Gastrocnemius medialis (tissue), 4 donors: ENCODE measurements at regions not wholly inside any gene's neighbourhood (a gene's known extent, or its start where the extent isn't known, plus 50 kb on each side); places are given as distances from the start of the nearest gene placed in this dataset.

Experiments
- POLR2A ChIP-seq, 2 donors: fragments of 450-650 bp; IDR thresholded peaks; one replicate each; pipeline ENCODE4 v1.6.1; 2017; ENCODE audit warnings: antibody characterized with exemption in 2 of 2, mild to moderate bottlenecking in 2 of 2, moderate library complexity in 2 of 2
- TF ChIP-seq, protein P1 (sequence below), 5 experiments: fragments of 450-650 bp in 3 of 5; fragments of 200-600 bp in 2 of 5; sonication (generic) in 2 of 5; IDR thresholded peaks in 4 of 5; conservative IDR thresholded peaks in 1 of 5; 1 replicate in 4 of 5; 2 replicates in 1 of 5; pipeline ENCODE4 v1.5.1; 2016 to 2019; ENCODE audit warnings: antibody characterized with exemption in 5 of 5, mild to moderate bottlenecking in 3 of 5, moderate library complexity in 3 of 5

DNA sequence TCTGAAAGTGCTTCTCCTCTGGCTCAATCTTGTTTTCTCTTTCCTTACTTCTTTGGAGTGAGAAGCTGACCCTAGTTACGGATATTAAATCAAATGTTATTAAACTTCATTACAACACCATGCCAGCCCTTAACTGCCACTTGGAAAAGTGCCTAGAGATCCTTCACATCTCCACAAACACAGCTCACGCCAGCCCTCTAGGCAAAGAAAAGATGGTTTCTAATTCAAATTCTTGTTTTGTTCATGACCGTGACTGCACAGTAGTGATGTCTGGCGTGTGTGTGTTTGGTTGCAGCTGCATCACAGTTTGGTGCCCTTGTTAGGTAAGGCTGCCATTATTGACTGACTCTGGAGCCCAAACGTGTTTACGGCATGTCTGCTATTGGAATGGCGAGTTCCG lies 113.0 kb downstream of the BEGAIN start:
- TF ChIP-seq, protein P1, sequence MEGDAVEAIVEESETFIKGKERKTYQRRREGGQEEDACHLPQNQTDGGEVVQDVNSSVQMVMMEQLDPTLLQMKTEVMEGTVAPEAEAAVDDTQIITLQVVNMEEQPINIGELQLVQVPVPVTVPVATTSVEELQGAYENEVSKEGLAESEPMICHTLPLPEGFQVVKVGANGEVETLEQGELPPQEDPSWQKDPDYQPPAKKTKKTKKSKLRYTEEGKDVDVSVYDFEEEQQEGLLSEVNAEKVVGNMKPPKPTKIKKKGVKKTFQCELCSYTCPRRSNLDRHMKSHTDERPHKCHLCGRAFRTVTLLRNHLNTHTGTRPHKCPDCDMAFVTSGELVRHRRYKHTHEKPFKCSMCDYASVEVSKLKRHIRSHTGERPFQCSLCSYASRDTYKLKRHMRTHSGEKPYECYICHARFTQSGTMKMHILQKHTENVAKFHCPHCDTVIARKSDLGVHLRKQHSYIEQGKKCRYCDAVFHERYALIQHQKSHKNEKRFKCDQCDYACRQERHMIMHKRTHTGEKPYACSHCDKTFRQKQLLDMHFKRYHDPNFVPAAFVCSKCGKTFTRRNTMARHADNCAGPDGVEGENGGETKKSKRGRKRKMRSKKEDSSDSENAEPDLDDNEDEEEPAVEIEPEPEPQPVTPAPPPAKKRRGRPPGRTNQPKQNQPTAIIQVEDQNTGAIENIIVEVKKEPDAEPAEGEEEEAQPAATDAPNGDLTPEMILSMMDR (IDR thresholded peaks at IDR 0.05 in 4 of 5, conservative IDR thresholded peaks at IDR 0.05 in 1 of 5) = no peak
- no peak for TF ChIP-seq POLR2A (IDR thresholded peaks at IDR 0.05)
